KMS-11 (cell line): ENCODE measurements at regions not wholly inside any gene's neighbourhood (a gene's known extent, or its start where the extent isn't known, plus 50 kb on each side); places are given as distances from the start of the nearest gene placed in this dataset.

Experiments used
- H2AFZ ChIP-seq: fragments of 200-600 bp; sonication (generic); 2 replicates; pipeline ENCODE4 v1.6.1; 2016; ENCODE audit warnings: antibody characterized with exemption, mixed run types, low read depth
- H3K27ac ChIP-seq: fragments of 200-600 bp; sonication (generic); 2 replicates; pipeline ENCODE4 v1.6.1; 2016; ENCODE audit warnings: mild to moderate bottlenecking, mixed run types
- H3K27me3 ChIP-seq: fragments of 200-600 bp; sonication (generic); 2 replicates; pipeline ENCODE4 v1.6.1; 2017; ENCODE audit warnings: mild to moderate bottlenecking, low read depth, mixed run types, moderate library complexity; ENCODE audit not compliant: insufficient read depth
- H3K36me3 ChIP-seq: fragments of 200-600 bp; sonication (generic); 2 replicates; pipeline ENCODE4 v1.6.1; 2017; ENCODE audit warnings: mild to moderate bottlenecking, mixed run types; ENCODE audit not compliant: insufficient read depth
- H3K4me1 ChIP-seq: fragments of 200-600 bp; sonication (generic); 2 replicates; pipeline ENCODE4 v1.6.1; 2016; ENCODE audit warnings: mild to moderate bottlenecking, low read depth, mixed run types; ENCODE audit not compliant: poor library complexity, severe bottlenecking
- H3K4me2 ChIP-seq: fragments of 200-600 bp; sonication (generic); 2 replicates; pipeline ENCODE4 v1.7.0; 2016; ENCODE audit warnings: mild to moderate bottlenecking, mixed run types
- H3K4me3 ChIP-seq: fragments of 200-600 bp; sonication (generic); IDR thresholded peaks from 2 replicates; pipeline ENCODE4 v1.6.1; 2017; ENCODE audit warnings: low read depth, low read length, mixed read lengths; ENCODE audit not compliant: insufficient read depth
- H3K79me2 ChIP-seq: fragments of 200-600 bp; sonication (generic); 2 replicates; pipeline ENCODE4 v1.6.1; 2016; ENCODE audit warnings: low read depth, mixed run types; ENCODE audit not compliant: insufficient read depth
- H3K9ac ChIP-seq: fragments of 200-600 bp; sonication (generic); 2 replicates; pipeline ENCODE4 v1.6.1; 2016; ENCODE audit warnings: mild to moderate bottlenecking, mixed run types
- H4K20me1 ChIP-seq: fragments of 200-600 bp; sonication (generic); 2 replicates; pipeline ENCODE4 v1.6.1; 2016; ENCODE audit warnings: mild to moderate bottlenecking, mixed run types; ENCODE audit not compliant: insufficient read depth
- CTCF ChIP-seq: fragments of 200-600 bp; sonication (generic); conservative IDR thresholded peaks from 2 replicates; pipeline ENCODE4 v1.6.1; 2017; ENCODE audit warnings: low read depth, mild to moderate bottlenecking, antibody characterized with exemption, low read length, moderate library complexity, mixed read lengths

- Histone ChIP-seq H4K20me1 (no peaks in the 10 kb centered on the region), H3K36me3 (no peaks in the 10 kb centered on the region), H3K27me3 (no peaks in the 10 kb centered on the region), H2AFZ (no peak overlapping the region), H3K27ac (no peak overlapping the region), H3K4me1 (no peaks in the 10 kb centered on the region), H3K79me2 (no peaks in the 10 kb centered on the region), H3K4me2 (no peak overlapping the region), H3K9ac (no peak overlapping the region), H3K4me3 (no peak overlapping the region)
- no peak for TF ChIP-seq CTCF
Measured at GRCh38 chr5:173474881-173475287, 141.6 kb downstream of the BOD1 start.

DNA sequence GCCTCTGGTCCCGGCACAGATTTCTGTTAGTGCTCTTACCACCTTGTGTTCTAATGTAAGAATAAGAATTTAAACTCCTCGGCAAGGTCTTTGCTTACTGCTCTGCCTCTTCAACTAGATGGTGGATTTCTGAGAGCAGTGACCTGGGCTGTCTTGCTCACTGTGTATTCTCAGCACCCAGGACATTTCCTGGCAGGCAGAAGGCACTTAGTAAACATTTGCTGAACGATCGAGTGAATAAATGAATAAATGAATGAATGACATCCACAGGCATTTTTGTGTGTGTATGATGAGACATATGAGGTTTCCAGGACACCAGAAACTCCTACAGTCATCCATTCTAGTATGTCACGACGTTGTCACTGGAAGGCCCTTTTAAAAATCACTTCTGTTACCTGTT lies 143.2 kb downstream of the BOD1 start:
- no peak overlapping the region for H3K9ac ChIP-seq
- no peak overlapping the region for H2AFZ ChIP-seq
- H3K27ac ChIP-seq, result no peak overlapping the region

DNA sequence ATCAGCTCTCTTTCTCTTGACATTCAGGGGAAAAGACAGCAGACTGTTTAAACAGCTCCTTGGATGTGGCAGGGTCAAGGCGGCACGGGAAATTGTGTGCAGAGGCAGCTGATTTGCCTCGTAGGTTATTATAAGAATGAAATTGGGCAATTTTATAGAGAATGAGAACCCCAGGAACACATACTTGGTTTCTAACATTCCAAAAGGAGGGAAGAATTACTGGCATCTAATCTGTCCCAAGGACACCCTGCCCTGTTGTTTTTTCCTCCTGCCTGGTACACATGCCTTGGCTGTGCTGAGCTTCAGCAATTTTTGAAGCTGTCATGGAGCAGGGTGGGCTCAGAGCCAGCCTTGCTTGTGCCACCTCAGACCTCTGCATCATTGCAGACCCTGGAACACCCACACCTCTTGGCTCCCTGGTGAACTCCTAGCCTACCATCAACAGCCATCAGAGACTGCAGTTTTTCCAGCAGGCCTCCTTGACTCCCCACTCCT lies 143.6 kb downstream of the BOD1 start:
- Histone ChIP-seq H4K20me1 (no peaks in the 10 kb centered on the region), H3K4me3 (no peak overlapping the region), H2AFZ (no peak overlapping the region), H3K36me3 (no peaks in the 10 kb centered on the region), H3K27me3 (no peaks in the 10 kb centered on the region), H3K79me2 (no peaks in the 10 kb centered on the region), H3K4me2 (no peak overlapping the region), H3K27ac (no peak overlapping the region), H3K4me1 (no peaks in the 10 kb centered on the region), H3K9ac (no peak overlapping the region)
- TF ChIP-seq CTCF, result no peak

More for the DNA sequence above, 143.2 kb downstream of the BOD1 start:
- Histone ChIP-seq H3K36me3 (no peaks in the 10 kb centered on the region), H3K27me3 (no peaks in the 10 kb centered on the region), H3K4me3 (no peak overlapping the region), H4K20me1 (no peaks in the 10 kb centered on the region), H3K79me2 (no peaks in the 10 kb centered on the region), H3K4me2 (no peak overlapping the region), H3K4me1 (no peaks in the 10 kb centered on the region)
- TF ChIP-seq CTCF, result no peak

GRCh38 chr5:173472164-173472563 lies 143.9 kb upstream of the STC2 start:
- no peak for TF ChIP-seq CTCF
- no peaks in the 10 kb centered on the region for H3K79me2 ChIP-seq
- no peak overlapping the region for H3K4me2 ChIP-seq
- H3K36me3 ChIP-seq, result no peaks in the 10 kb centered on the region
- H3K4me3 ChIP-seq, result no peak overlapping the region
- no peak overlapping the region for H3K9ac ChIP-seq
- no peak overlapping the region for H3K27ac ChIP-seq
- no peaks in the 10 kb centered on the region for H4K20me1 ChIP-seq
- no peaks in the 10 kb centered on the region for H3K27me3 ChIP-seq
- H3K4me1 ChIP-seq, result no peaks in the 10 kb centered on the region
- no peak overlapping the region for H2AFZ ChIP-seq
